Osteocyte (in vitro differentiated cells): ENCODE measurements at regions not wholly inside any gene's neighbourhood (a gene's known extent, or its start where the extent isn't known, plus 50 kb on each side); places are given as distances from the start of the nearest gene placed in this dataset.

Experiments
- DNase-seq: peaks from one replicate; pipeline ENCODE4 v3.0.0; 2021; ENCODE audit warnings: mixed read lengths; ENCODE audit not compliant: unreplicated experiment; ENCODE audit errors: extremely low spot score
- H3K27ac Mint-ChIP-seq: one replicate; pipeline ENCODE4 v1.8.0; 2021; ENCODE audit warnings: mild to moderate bottlenecking, mixed read lengths; ENCODE audit not compliant: unreplicated experiment
- H3K27me3 Mint-ChIP-seq: one replicate; pipeline ENCODE4 v1.8.0; 2021; ENCODE audit warnings: mixed read lengths; ENCODE audit not compliant: unreplicated experiment
- H3K36me3 Mint-ChIP-seq: one replicate; pipeline ENCODE4 v1.8.0; 2021; ENCODE audit warnings: mixed read lengths; ENCODE audit not compliant: unreplicated experiment
- H3K4me1 Mint-ChIP-seq: one replicate; pipeline ENCODE4 v1.8.0; 2021; ENCODE audit warnings: mixed read lengths; ENCODE audit not compliant: unreplicated experiment
- H3K4me3 Mint-ChIP-seq: one replicate; pipeline ENCODE4 v1.8.0; 2021; ENCODE audit warnings: mild to moderate bottlenecking, moderate library complexity, mixed read lengths; ENCODE audit not compliant: unreplicated experiment
- H3K9me3 Mint-ChIP-seq: one replicate; pipeline ENCODE4 v1.8.0; 2021; ENCODE audit warnings: mixed read lengths; ENCODE audit not compliant: unreplicated experiment
- CTCF ChIP-seq: fragments of 200-600 bp; sonication (generic); IDR thresholded peaks from 2 replicates; pipeline ENCODE4 v1.5.0; 2021; ENCODE audit warnings: antibody characterized with exemption, mild to moderate bottlenecking, moderate library complexity

GRCh38 chr1:14071581-14071980 lies 371.6 kb downstream of the PRDM2 start:
- Mint-ChIP-seq H3K27ac (no peak overlapping the region), H3K4me3 (no peak overlapping the region), H3K4me1 (no peaks in the 10 kb centered on the region), H3K9me3 (peaks cover 30% of the 10 kb centered on the region), H3K36me3 (no peaks in the 10 kb centered on the region), H3K27me3 (no peaks in the 10 kb centered on the region)
- no peak for TF ChIP-seq CTCF
- no peak for DNase-seq

- no peaks in the 10 kb centered on the region for H3K36me3 Mint-ChIP-seq
- no peaks in the 10 kb centered on the region for H3K27me3 Mint-ChIP-seq
- DNase-seq: peak; percentile 34
- TF ChIP-seq CTCF: no peak
- H3K9me3 Mint-ChIP-seq: peaks cover 23% of the 10 kb centered on the region
- no peak overlapping the region for H3K4me3 Mint-ChIP-seq
- no peak overlapping the region for H3K27ac Mint-ChIP-seq
- no peaks in the 10 kb centered on the region for H3K4me1 Mint-ChIP-seq
Measured at GRCh38 chr1:14080653-14081052, 380.7 kb downstream of the PRDM2 start.

- no peak for TF ChIP-seq CTCF
- no peaks in the 10 kb centered on the region for H3K4me1 Mint-ChIP-seq
- no peak overlapping the region for H3K27ac Mint-ChIP-seq
- peak; percentile 25 for DNase-seq
- H3K36me3 Mint-ChIP-seq: no peaks in the 10 kb centered on the region
- no peak overlapping the region for H3K4me3 Mint-ChIP-seq
- peaks cover 32% of the 10 kb centered on the region for H3K9me3 Mint-ChIP-seq
- no peaks in the 10 kb centered on the region for H3K27me3 Mint-ChIP-seq
Measured at GRCh38 chr1:14082331-14082730, 382.3 kb downstream of the PRDM2 start.

- no peak for TF ChIP-seq CTCF
- peaks cover 30% of the 10 kb centered on the region for H3K9me3 Mint-ChIP-seq
- no peak overlapping the region for H3K27ac Mint-ChIP-seq
- no peaks in the 10 kb centered on the region for H3K27me3 Mint-ChIP-seq
- H3K4me1 Mint-ChIP-seq: no peaks in the 10 kb centered on the region
- H3K36me3 Mint-ChIP-seq: no peaks in the 10 kb centered on the region
- no peak overlapping the region for H3K4me3 Mint-ChIP-seq
- peak; percentile 2 for DNase-seq
Measured at GRCh38 chr1:14083277-14083676, 383.3 kb downstream of the PRDM2 start.

GRCh38 chr1:14083706-14084105 lies 383.7 kb downstream of the PRDM2 start:
- Mint-ChIP-seq H3K9me3 (peaks cover 35% of the 10 kb centered on the region), H3K4me3 (no peak overlapping the region), H3K4me1 (no peaks in the 10 kb centered on the region), H3K27ac (no peak overlapping the region), H3K36me3 (no peaks in the 10 kb centered on the region), H3K27me3 (no peaks in the 10 kb centered on the region)
- TF ChIP-seq CTCF: no peak
- DNase-seq: peak; percentile 2
